ENCODE measurements at regions not wholly inside any gene's neighbourhood (a gene's known extent, or its start where the extent isn't known, plus 50 kb on each side); places are given as distances from the start of the nearest gene placed in this dataset.

GRCh38 chr4:180152831-180153230 lies 2090.4 kb upstream of the TENM3 start:
- no peak overlapping the region for H2BK5ac ChIP-seq (ENCODE audit: low read depth, low read length, poor library complexity, severe bottlenecking)
- TF ChIP-seq, protein P1, sequence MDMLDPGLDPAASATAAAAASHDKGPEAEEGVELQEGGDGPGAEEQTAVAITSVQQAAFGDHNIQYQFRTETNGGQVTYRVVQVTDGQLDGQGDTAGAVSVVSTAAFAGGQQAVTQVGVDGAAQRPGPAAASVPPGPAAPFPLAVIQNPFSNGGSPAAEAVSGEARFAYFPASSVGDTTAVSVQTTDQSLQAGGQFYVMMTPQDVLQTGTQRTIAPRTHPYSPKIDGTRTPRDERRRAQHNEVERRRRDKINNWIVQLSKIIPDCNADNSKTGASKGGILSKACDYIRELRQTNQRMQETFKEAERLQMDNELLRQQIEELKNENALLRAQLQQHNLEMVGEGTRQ (IDR thresholded peaks at IDR 0.05; ENCODE audit: low read depth, low read length), result no peak
- TF ChIP-seq SMC3 (IDR thresholded peaks at IDR 0.05; ENCODE audit: low read depth, low read length), result no peak
- no peak overlapping the region for H4K91ac ChIP-seq (ENCODE audit: insufficient read depth, low read depth, low read length)
- H3K36me3 ChIP-seq (ENCODE audit: control insufficient read depth, insufficient read depth, low read length), result no peaks in the 10 kb centered on the region
- POLR2A ChIA-PET (ENCODE audit: unreplicated experiment), result no interaction called here
- H4K8ac ChIP-seq (ENCODE audit: low read depth in 2 of 2, low read length in 2 of 2), result no peak overlapping the region
- no peak overlapping the region for H3K4me3 ChIP-seq (ENCODE audit: insufficient read depth, low read depth, low read length)
- H2AK9ac ChIP-seq (replicated peaks; ENCODE audit: low read depth, low read length, poor library complexity), result no peak overlapping the region
- no peak overlapping the region for H3K56ac ChIP-seq (ENCODE audit: extremely low read depth, insufficient read depth, low read length)
- no peak overlapping the region for H3K23ac ChIP-seq (ENCODE audit: low read depth, low read length)
- dilution Hi-C loops (cut with HindIII; ENCODE audit: low sequenced_read_pairs, unreplicated experiment), result no loop called here
- no peaks in the 10 kb centered on the region for H3K79me1 ChIP-seq (ENCODE audit: low read depth in 1 of 2, low read length in 2 of 2)
- DNase-seq, result no peak
- no peak overlapping the region for H3K4ac ChIP-seq (ENCODE audit: low read depth, low read length)
- no peak overlapping the region for H4K5ac ChIP-seq (ENCODE audit: low read depth, low read length)
- no peak overlapping the region for H2BK20ac ChIP-seq (ENCODE audit: low read depth, low read length)
- no peak overlapping the region for H2BK15ac ChIP-seq (ENCODE audit: low read depth, low read length)
- no peak overlapping the region for H2AK5ac ChIP-seq (ENCODE audit: low read depth, low read length)
- no peaks in the 10 kb centered on the region for H4K20me1 ChIP-seq (ENCODE audit: insufficient read depth, low read length)
- no peak overlapping the region for H3K9ac ChIP-seq (ENCODE audit: low read depth, low read length)
- H2BK120ac ChIP-seq (ENCODE audit: low read depth, low read length), result no peak overlapping the region
- no peak overlapping the region for H2AFZ ChIP-seq (replicated peaks; ENCODE audit: low read length, poor library complexity)
- no peak overlapping the region for H3K14ac ChIP-seq (replicated peaks; ENCODE audit: low read depth, low read length)
- no peak overlapping the region for H3K18ac ChIP-seq (ENCODE audit: low read depth, low read length)
- no peak for ATAC-seq (ENCODE audit: low read depth)
- WGBS, 2 experiments (ENCODE audit: extremely low coverage in 2 of 2, insufficient read length in 1 of 2), result no CpG with 5 or more reads among the region's 3 CpGs
- no peak overlapping the region for H3K27ac ChIP-seq (ENCODE audit: insufficient read depth, low read length)
- BruUV-seq (replicated peaks), result no TSS peak
- no peaks in the 10 kb centered on the region for H3K9me1 ChIP-seq (ENCODE audit: insufficient read depth, low read length)
- H3K9me3 ChIP-seq (ENCODE audit: control insufficient read depth, insufficient read depth, low read length), result no peaks in the 10 kb centered on the region
- in situ Hi-C loops (cut with MboI; ENCODE audit: low sequenced_read_pairs), result no loop called here
- CTCF ChIA-PET, result no interaction called here
- intact Hi-C loops (cut with micrococcal nuclease), result no loop called here
- no peak overlapping the region for H3K4me2 ChIP-seq (ENCODE audit: low read depth, low read length)
- H3K27me3 ChIP-seq (ENCODE audit: control insufficient read depth, insufficient read depth, low read length), result no peaks in the 10 kb centered on the region
- H3K4me1 ChIP-seq (ENCODE audit: control insufficient read depth, insufficient read depth, low read length), result no peaks in the 10 kb centered on the region

Data from IMR-90 (cell line).